ENCODE measurements at regions not wholly inside any gene's neighbourhood (a gene's known extent, or its start where the extent isn't known, plus 50 kb on each side); places are given as distances from the start of the nearest gene placed in this dataset.
"Not testable (repeated sequence)": the region's sequence is repeated elsewhere in the genome, so short reads cannot be mapped to it uniquely, and the experiment has no call there.

GRCh38 chr15:87672309-87673288 lies 583.9 kb downstream of the NTRK3 start:
- DNase-seq = no peak

- DNase-seq = no peak
Observed at GRCh38 chr15:87671289-87671688, 585.2 kb downstream of the NTRK3 start.

DNA sequence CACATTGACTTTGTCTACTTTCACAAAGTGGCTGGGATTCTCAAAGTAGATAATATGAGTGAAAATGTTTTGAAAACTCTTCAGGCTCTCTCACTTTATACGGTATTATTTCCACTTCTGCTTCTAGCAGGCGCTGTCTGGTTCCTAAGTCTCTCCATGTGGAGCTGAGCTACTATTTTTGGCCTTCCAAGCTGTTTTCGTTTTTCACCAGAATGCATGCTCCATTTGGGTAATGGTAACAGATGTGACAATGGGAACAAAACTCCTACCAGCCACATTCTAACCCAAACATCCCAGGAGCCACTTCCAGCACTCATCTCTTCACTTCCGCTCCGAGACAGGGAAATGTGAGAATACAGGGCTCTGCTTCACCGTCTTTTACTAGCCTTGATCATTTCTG lies 586.7 kb downstream of the NTRK3 start:
- DNase-seq = no peak

- not testable (repeated sequence) for DNase-seq
Observed at GRCh38 chr15:87668768-87669564, 587.6 kb downstream of the NTRK3 start.

DNA sequence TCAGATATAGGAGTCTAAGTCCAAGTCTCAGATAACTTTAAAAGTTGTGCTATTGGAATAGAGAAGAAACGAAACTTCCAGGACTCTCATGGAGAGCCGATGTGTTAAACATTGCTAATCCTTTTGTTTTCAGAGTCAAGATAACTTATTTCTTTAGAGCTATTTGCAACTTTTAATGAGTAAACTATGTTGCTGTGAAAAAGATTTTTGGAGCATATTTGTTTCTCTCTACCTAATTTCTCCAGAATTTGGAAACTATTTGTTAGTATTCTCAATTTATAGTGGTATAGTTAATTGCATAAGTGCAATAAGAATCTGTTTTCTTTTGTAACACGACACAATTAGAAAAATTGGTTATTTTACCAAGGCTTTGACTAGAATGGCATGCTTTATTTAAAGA lies 588.9 kb downstream of the NTRK3 start:
- no peak for DNase-seq

- DNase-seq = no peak
Observed at GRCh38 chr15:87662575-87662974, 594.0 kb downstream of the NTRK3 start.

DNA sequence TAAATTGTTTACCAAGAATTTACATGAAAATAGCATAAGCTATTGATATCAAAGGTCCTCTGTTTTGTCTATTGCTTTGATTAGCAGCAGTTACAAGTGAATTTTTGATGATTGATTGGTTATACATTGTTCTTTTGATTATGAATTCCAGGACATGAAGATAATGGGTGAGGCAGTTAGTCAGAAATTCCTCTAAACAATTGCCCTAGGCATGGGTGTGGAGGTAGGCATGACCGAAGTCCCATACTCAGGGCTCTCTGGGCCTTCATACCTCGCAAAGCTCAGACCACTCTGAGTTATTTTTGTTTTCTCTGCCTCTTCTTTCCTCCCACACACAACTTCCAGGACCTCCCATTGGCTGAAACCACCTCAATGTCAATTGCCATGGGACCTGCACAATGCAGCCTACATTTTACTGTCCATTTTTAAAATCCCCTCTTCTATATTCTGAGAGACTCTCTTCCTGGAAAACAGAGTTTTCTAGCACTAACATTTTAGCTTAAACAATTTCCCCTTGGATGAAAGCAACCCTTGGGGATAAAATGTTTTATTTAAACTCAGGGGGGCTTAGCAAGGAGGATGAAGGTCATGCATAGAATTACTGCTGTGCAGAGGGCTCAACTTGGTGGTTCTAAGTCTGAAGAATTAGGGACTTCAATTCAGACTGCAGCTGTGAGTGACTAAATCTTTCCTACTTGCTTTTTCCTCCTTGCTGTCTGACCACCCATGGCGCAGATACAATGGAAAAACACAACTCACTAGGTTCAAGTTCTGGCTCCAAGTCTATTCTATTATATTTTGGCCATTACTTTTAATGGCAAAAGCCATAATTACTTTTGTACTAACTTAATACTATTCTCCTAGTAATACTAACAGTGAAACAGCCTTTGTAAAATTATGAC lies 594.8 kb downstream of the NTRK3 start:
- DNase-seq = no peak

- no peak for DNase-seq
Observed at GRCh38 chr15:87660251-87661129, 596.0 kb downstream of the NTRK3 start.

- no peak for DNase-seq
Observed at GRCh38 chr15:87656372-87656771, 600.2 kb downstream of the NTRK3 start.

DNA sequence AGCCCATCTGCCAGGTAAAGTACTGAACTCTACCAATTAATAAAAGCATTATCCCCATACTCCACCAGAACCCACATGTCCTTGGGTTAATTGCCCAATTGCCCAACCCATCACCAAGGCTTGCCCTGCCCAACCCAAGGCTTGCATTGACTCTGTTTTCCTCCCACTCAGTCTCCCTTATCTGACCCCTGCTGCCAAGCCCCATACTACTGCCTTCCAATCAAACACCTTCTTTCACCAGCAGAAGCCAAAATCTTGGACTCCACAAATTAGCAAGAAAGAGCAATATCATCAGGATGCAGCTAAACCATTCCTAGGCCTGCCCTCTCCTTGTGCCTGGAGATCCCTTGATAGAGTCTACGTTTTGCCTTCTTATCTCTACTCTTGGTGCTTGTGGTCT lies 602.9 kb downstream of the NTRK3 start:
- DNase-seq = no peak

GRCh38 chr15:87649175-87649574 lies 607.4 kb downstream of the NTRK3 start:
- DNase-seq = no peak

- DNase-seq = no peak
Observed at GRCh38 chr15:87648278-87648677, 608.3 kb downstream of the NTRK3 start.

- no peak for DNase-seq
Observed at GRCh38 chr15:87645723-87646122, 610.8 kb downstream of the NTRK3 start.

DNA sequence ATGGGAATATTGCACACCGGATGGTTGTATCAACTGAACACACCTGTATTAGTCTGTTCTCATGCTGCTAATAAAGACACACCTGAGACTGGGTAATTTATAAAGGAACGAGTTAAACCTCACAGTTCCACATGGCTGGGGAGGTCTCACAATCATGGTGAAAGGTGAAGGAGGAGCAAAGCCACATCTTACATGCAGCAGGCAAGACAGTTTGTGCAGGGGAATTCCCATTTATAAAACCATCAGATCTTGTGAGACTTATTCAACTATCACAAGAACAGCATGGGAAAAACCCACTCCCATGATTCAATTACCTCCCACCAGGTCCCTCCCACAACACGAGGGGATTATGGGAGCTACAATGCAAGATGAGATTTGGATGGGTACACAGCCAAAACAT lies 613.5 kb downstream of the NTRK3 start:
- not testable (repeated sequence) for DNase-seq

DNA sequence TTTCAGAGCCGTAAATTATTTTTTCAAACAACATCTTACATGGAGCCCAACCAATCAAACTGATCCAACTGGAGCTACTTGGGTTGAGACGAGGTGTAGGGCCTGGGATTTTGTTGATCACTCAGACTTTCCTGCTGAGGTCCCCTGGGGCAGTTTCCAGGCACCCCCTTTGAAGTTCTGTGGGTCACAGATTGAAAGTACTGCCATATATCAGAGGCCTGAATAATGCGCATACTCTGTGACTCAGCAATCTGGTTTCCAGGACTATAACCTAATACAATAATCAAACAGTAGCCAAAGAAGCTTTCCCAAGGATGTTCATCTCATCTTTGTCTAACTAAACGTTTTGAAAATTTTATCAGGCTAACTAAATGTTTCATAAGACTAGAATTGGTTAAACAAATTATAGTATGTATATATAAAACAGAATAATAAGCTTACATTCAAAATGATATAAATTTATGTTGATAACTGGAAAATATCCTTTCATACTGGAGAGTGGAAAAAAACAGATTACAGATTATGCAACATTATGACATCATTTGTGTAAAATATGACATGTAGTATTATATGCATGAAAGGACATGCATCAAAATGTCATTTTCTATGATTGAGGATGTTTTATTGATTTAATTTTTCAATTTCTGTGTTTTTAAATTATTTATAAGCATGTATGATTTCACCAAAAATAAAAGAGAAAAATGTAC lies 617.1 kb downstream of the NTRK3 start:
- DNase-seq = no peak

DNA sequence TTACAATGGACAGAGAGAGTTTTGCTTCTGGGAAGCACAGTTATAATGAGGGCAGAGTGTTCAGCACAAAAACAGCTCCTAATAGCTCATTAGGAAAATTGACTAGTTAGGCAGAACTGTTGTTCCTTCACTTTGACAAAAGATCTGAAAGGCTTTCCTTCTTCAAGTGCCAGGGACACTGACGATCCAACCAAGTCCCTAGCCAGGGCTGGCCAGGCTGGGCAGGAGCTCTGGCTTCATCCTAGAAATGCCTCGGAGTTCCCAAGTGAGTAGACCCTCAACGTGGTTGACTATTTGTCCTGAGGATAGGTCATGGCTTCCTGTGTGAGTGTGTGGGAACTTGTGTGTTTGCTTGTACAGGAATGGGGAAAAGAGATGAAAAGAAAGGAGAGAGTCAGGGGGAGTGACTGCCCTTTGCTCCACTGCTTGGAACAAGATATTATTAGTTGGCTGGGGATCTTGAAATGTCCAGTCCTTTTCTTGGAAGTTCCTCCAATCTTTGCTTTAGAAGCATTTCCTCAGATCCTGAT lies 617.9 kb downstream of the NTRK3 start:
- DNase-seq = no peak

DNA sequence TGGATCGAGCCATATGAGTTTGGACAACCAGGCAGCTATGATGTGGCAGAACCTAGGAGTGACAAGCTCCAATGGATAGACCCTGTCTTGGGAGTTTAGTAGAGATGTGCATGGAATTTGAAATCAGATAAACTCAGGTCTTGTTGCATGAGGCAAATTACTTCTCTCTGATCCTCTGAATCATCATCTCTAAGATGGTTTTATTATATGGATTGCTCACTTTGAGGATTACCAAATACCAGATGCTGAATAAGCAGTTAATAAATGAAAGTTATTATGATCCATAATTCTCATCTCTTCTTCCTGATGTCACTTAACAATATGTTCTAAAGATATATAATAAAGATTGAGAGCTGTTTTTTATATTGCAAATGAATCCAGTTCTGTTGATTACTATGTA lies 622.2 kb downstream of the NTRK3 start:
- no peak for DNase-seq

DNA sequence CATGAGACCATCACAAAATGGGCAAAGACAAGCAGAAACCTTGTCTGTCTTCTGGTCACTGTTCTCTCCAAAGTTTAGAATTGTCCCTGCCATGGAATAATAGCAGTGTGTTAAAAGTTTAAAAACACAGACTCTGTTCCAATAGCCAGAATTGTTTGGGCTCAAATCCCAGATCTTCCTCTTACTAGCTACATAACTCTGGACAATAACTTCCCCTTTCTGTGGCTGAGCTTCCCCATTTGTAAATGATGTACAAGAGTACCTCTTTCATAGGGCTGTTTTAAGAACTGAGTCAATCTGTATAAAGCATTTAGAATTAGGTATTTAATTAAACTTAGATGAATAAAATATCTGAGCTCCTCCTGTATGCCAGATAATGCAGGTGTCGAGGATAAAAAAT lies 623.0 kb downstream of the NTRK3 start:
- no peak for DNase-seq

GRCh38 chr15:87632364-87632763 lies 624.2 kb downstream of the NTRK3 start:
- no peak for DNase-seq

GRCh38 chr15:87631775-87632174 lies 624.8 kb downstream of the NTRK3 start:
- no peak for DNase-seq

DNA sequence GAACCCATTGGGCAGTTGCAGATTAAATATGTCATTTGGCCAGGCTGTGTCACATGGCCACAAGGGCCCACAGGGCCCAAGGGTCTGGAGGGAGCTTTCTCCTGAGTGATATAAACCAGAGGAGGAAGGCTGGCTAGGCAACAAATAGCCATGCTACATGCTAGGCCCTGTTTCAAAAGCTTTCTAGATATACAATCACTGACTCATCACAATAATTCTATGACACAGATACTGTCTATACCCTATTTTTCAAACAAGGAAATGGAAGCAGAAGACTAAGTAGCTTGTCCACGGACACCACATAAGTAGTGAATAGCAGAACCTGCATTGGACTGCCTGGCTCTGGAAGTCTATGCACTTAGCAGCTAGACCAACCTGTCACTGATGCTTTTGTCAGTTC lies 625.4 kb downstream of the NTRK3 start:
- no peak for DNase-seq

All from activated CD4-positive, alpha-beta T cell treated with anti-CD3 and anti-CD28 coated beads, Interleukin-2, amount 50 U/mL, for 48 hours (primary cell).